NCI-H2029 treated with DMSO at 0.1 percent for 48 hours (cell line): ENCODE measurements at regions not wholly inside any gene's neighbourhood (a gene's known extent, or its start where the extent isn't known, plus 50 kb on each side); places are given as distances from the start of the nearest gene placed in this dataset.
"Not testable (repeated sequence)": the region's sequence is repeated elsewhere in the genome, so short reads cannot be mapped to it uniquely, and the experiment has no call there.

Experiments used
- DNase-seq: peaks from one replicate; lab custom pipeline; 2025; lab: John Stamatoyannopoulos, UW

DNA sequence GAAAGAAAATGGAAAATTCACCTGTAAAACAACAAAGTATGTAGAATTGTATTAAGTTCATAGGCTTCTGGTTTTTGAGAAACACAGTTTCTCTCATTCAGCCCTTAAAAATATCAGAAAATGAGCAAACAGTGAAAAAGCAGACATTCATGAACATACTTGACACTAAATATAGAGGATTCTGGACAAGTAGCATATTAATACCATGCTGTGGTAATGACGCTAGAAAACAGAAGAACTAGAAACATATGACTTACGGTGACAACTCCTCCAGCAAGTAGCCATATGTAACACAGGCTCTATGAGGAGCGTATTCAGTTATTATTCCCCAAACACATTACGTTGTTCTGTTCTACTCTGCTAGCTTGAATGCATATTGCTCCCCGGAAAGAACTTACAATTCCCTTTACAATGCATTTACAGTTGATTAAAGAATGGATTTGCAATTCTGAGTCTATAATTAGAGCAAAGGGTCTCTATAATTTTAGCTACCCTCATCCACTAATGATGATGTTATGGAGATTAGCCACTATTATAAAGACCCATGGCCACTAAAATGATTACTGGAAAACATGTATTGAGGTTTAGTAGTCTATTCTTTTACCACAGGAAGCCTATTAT, 672.1 kb downstream of the EFNB2 start:
- no peak for DNase-seq

DNA sequence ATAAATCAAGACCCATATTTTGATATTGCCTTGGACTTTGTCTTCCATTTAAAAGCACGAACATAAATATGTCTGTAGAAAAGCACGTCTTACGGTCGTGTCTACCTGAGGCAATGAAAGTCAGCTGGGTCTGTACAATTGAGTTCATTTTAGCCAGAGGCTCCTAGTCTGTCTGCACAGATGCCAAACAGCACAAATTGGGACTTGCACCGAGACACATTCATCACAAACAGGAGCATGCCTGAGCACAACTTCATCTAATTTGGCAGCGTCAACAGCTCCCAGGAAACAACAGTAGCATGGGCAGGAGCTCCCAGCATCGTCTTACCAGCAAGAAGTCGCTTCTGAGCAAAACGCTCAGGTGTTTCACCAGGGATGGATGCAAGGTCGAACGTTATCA, 687.0 kb downstream of the EFNB2 start:
- no peak for DNase-seq

DNA sequence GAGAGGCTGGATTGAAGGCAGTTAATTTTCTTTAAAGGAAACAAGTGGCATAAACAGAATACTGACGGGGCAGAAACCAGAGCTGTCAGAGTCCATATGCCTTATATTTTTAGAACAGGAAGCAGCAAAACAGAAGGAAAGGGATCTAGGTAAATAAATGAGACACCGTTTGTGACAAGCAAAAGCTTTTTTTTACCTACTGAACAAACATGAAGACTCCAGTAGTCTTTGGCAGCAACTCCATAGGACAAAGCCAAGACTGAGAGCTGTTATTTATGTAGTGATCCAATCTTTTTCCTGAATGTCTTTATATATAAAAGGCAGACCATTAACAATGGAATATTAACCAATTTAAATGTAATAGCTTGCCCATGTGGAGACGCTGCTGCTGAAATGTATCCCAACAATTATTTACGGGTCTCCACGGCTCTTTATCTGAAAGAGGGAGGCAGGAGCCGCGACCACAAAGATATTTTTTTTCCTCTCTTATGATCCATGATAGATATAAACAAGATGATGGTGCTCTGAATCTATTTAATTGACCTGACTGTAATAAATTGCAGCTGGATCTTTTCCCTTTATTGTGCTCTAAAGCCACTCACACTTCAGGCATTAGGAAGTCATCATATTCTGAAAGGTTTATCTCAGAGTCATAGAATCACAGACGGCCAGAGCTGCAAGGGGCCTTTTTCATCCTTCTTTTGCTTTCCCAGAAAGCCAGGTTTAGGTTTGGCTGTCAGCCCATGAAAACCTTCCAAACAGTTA, 687.8 kb downstream of the EFNB2 start:
- peak; percentile 65 for DNase-seq

DNA sequence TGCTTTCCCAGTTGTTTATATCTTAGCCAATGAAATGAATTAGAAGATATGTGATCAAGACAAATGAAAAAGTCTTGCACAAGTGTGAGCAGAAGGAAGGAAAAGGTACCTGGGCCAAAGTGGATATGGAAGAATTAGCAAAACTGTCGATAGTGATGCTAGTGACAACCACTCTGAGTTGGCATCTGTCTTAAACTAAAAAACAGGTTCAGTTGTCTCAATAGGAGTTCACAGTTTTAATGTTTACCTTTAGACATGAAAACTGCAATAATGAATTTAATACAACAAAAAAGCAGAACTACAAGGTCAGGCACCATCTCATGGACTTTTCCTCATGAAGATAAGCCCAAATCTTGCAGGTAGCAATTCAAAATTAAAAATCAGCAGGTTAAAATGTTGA, 688.5 kb downstream of the EFNB2 start:
- DNase-seq = no peak

DNA sequence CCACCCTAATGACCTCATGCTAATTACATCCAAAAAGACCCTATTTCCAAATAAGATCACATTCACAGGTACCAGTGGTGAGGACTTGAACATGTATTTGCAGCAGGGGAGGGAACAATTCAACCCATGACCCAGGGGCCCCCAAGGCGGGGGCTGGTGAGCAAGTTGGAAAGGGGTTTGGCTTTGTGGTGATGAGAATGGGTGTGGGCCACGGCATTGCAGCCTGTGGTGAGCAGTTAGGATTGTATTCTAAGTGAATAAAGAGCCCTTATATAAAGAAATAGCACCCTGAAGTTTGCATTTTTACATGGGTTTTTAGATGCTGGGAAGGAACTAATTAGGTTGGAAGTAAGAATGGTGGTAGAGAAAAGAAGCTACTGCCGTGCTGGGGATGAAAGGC, 694.2 kb downstream of the EFNB2 start:
- no peak for DNase-seq

DNA sequence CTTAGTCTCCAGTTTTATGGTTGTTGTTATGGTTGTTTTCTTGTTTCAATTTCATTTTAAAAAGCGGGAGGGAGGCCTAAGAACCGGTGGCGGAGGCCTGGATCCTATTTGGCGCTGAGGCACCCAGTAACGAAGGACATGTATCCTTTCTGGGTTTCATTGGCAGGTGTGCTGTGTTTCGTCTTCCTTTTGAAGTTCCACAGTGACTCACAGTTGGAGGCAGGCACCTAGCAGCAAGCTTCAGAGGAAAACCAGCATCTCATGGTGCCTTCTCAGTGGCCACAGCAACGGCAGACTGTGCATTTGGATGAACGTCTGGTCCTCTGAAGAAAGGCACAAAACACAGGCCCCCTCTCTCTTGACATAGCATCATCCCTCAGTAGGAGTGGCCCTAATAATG, 697.2 kb downstream of the EFNB2 start:
- no peak for DNase-seq

DNA sequence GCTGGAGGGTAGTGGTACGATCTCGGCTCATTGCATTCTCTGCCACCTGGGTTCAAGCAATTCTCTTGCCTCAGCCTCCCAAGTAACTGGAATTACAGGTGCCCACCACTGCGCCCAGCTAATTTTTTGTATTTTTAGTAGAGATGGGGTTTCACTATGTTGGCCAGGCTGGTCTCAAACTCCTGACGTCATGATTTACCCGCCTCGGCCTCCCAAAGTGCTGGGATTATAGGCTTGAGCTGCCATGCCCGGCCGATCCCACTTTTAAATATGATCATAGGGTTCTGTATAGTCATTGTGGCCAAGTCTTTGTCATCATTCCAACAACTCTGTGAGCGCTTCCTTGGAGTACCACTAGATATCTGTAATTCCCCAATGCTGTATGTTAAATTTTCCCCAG, 698.2 kb downstream of the EFNB2 start:
- DNase-seq = not testable (repeated sequence)

DNA sequence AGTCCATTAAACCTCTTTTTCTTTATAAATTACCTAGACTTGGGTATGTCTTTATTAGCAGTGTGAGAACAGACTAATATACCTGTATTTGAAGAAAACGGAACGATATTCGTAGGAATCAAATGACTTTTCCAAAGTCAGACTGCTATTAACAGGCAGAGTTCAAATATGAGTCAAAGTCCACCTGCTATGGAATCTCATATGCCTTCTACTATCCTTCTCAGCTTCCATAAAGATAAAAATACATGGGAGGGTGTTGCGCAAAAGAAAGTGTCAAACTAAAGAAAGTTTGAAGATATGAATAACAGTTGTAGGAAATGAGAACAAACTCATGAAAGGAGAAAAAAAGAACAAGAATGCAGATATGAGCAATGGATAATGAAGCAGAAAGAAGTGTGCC, 704.6 kb downstream of the EFNB2 start:
- no peak for DNase-seq

DNA sequence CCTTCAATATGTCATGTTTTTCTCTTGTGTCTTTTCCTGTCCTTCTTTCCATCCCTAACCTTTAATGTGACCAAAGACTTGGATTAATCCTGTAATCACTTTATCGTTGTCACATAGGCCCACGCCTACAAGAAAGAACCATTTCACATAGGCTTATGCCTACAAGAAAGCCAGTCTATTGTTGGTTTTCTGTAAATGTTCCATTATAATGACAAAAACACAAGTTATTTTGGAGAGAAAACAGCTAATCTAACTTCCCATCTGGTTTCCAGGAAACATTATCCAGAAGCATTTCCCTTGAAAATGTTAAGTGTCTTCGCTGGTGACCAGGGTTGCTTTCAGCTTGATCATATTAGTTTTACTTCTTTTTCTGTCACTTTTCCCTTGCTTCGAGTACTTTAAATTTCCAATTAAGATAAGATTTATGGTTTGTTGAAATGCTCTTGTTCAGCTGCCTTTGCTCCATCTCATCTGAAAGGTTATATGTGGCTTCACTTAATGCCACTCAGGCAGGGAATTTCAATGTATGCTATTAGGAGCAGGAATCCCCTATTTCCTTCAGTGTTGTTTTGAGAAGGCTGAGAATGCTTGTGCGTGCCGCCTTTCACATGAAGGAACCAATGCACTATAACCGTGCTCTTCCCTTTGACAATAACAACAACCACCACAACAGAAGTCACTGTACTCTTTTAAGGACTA, 708.2 kb downstream of the EFNB2 start:
- no peak for DNase-seq

DNA sequence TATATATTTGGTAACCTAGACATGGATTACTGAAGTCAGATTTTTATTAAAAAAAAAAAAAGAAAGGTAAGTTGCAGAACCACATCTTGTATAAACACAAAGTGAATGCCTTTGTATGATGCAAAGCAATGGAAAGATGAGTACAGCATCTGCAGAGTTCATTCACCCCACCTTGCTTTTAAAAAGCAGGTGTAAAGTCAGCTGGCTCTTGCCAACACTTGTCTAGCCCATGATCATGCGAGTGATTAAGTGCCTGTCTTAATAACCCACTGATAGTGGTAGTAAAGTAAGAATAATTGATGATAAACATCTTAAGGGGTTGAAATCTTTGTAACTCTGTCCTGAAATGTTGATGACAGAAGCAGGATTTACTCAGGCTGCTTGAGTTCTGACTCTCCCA, 710.4 kb downstream of the EFNB2 start:
- DNase-seq = no peak

DNA sequence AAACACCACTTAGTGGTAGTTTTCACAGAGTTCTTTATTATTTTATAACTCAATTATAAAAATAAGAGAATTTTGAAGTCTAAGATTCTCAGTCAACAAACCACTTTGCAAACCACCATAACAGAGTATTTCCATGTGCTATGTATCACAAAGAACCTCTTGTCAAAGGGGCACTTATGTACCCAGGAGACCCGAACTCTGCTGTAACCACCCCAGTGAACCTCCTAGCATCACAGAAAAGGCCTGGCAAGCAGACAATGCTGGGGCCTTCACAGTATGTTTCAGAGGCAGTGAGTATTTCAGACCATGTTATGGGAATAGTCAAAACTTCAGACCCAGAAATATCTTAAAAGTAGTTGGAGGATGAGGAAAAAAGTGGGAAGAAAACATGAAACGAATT, 714.1 kb downstream of the EFNB2 start:
- DNase-seq = no peak

DNA sequence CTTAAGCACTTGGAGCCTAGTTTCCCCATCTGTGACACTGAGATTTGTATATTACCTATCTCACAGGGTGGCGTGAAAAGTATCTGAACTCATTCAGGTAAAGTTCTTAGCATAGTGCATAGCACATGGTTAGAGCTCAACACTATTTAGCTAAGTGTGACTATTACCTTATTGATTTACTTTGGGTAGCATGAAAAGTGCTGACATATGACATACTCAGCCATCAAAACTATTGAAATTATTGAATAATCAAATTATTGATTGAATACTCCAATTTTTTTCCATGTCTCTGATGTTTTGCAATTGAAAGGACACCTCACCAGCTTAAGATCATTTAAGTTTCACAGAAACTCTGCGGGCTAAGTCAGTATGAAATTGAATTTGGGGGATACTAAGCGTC, 715.0 kb downstream of the EFNB2 start:
- DNase-seq = no peak

DNA sequence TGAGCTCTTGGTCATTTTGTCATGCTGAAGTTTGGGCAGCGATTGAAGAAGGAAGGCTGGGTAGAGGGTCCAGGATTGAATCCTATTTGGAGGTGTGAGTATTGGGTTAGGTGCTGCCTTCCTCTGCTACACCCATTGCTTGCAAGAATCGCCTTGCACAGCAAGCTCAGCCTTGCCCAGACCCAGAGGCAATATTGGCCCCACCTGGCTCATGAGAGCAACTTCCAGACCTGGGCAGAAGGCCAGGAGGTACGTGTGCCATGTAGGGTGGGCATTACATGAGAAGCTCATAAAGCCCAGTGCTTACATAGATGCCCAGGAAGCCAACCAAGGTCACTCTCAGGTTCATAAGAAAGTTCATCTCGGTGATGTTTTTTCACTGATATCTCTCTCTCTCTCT, 718.0 kb downstream of the EFNB2 start:
- DNase-seq = no peak

DNA sequence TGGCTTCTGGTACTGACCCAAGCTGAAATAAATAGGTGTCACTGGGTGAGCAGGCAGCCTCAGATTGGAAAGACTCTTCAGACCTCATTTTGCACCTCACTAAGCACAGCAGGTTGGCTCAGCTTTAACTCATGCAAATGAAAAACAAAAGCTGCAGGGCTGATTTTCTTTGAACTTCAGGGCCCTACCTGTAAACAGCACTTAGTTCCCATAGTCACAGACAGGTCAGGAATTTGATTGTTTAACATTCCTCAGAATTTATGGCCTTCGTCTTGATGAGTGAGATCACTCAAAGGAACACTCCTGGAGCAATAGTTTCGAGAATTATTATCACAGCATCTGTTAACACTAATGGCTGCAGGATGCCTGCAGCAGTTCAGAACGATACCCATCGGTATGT, 718.5 kb downstream of the EFNB2 start:
- DNase-seq = no peak

DNA sequence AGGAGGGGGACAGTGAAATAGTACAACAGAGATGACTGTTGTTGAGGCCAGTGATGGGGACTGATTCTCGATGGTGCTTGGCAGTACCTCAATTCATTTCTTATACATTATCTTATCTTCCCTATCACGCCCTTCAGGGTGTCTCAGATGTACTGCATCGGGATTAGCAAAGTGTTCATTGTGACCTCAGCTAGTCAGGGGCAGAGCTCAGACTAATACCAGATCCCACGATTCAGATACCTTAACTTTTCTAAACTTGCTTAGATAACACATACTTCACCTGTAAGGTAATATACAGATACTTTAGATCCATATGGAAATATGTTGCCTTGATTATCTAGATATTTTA, 720.6 kb downstream of the EFNB2 start:
- DNase-seq = no peak

DNA sequence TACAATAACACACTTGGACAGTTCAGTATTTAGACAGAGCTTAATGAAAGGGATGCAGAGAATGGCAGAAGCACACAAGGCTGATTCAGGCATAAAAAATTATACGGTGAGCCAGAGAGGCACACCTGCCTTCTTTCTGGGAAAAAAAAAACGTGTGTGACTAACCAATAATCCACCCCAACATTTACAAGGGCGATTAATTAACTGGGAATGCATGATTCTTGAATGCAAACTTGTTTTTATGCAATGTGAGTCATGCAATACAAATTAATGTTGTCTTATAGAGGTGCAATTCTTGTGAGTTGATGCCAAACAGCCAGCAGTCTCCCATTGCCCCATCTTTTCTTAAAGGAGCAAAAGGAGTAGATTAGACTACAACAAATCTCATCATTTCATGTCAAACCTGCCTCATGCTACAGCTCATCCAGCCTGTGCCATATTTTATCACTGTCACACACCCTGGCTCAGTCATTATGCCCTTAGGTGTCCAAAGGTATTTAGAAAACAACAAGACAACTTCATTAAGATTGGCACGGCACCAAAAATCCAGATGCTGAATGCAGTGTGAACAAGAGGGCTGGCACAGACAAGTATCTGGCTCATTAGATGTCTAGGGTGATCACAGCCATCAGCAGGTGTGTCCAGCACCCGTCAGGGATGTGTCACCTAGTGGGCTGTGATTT, 721.1 kb downstream of the EFNB2 start:
- no peak for DNase-seq

DNA sequence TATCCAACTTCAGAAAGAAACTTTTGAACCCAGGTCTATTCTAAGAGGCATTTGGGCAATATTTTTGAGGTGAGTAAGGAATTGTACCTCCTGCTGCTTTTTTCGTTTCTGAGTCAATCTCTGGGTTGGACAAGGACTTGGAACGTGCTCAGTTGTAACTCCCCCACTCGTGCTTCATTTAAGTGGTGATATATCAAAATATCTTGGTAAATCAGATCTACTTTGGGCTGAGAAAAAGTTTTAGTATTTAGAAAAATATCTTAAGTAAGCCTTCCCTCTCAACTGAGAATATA, 728.9 kb downstream of the EFNB2 start:
- DNase-seq = no peak

DNA sequence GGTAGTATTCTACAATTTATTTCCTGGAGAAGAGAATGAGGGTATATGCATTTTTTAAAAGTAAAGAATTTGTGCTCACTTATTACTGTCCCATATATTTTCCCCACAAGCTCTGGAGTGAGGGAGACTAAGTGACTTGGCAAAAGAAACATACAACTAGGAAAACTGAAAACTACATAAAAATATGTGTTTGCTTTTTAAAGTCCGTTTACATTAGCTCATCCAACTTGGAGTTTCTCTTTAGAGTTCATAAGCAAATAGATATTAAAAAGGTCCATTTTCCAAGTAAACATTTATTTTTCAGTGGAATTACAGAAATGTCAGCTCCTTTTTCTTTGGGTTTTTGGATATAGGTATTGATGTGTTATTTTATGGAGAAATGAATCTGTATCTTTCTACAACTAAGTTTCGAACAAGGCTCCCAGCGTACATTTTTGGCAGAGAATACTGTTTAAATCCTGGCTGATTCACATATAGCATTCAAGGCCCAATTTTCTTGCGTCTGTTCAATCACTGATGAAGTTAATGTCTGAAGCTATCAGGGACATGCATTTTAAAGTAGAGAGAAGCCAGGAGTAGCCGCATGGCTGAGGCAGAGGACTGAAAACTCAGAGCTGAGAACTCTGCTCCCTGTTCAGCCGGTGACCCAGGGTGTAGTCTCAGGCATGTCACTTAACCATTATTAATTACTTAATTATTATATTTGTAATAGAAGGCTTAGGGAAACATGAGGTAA, 729.4 kb downstream of the EFNB2 start:
- no peak for DNase-seq

DNA sequence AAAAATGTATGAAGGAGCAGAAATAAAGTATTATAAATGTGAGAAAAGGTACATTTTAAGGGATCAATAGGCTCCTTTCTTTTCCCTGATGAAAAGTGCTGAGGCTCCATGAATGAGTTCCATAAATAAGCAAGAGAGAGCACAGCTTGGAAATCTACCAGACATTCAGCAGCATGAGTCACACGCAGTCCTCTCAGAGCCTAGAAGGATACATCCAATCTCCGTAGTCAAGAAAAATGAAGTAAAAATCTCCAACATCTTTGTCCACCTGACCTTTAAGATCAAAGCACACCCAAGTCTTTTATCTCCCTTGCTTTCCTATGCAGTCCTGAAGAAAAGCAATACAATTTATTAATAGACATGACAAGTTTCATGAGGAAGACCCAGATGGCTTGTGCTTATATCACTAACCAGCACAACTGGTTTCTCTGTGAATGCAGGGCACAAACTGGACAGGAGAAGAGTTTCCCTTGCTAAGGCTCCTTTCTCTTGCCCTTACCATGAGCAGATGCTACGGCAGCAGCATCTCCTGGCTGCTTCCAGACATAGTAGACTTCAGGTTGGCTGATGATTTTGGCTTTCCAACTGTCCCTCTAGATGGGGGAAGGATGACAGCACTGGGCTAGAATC, 730.8 kb downstream of the EFNB2 start:
- DNase-seq = no peak

DNA sequence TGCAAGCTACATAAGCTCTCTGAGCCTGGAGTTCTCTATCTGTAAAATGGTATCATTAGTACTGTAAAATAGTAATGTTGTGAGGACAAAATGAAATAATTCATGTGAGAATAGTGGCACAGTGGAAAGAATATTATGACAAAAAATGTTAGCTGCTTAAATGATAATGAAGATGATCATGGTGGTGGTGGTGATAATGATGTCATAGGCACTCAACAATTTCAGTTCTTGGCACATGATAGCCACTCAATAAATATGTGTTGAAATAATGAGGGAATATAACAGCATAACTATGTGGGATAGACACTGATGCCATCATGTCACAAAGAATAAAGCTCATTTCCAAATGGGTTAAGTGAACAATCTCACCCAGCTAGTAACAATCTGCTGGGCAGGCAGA, 736.3 kb downstream of the EFNB2 start:
- DNase-seq = no peak

DNA sequence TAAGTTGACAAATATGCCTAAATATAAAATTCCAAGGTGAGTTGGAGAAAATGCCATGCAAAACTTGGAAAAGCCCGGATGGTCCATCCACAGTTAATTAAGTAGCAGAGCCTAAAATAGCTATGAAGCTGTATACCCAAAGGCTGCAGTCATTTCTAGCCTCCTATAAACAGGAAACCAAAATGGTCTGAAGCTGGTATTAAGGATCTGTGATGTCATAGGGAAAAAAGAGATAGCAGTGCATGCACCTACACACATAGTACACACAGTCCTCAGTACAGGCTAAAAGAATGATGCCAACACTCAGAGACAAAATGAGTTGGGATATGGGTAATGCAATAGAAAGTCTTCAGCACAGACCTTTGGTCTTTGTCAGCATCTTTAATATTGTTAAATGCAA, 736.9 kb downstream of the EFNB2 start:
- DNase-seq = no peak

DNA sequence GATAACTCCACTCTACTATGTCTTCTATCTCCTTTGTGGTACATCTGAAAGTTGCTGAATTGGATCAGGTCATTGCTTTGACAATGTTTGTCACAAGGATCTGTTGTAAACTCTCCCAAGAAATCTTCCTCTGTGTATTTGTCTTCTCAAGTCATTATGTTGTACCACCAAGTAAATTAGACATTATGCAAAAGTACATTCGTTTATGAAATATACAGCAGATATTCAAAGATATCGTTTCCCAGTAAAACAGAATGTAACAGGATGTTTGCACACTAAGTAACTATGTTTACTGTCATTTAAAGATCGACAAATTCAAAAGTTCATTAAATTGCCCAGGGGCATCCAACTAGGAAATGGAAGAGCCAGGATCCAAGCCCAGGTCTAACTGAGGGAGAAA, 739.4 kb downstream of the EFNB2 start:
- DNase-seq = no peak
